ENCODE measurements at regions not wholly inside any gene's neighbourhood (a gene's known extent, or its start where the extent isn't known, plus 50 kb on each side); places are given as distances from the start of the nearest gene placed in this dataset.

GRCh38 chr3:31461426-31461825, 71.3 kb upstream of the STT3B start:
- TF ChIP-seq CTCF (IDR thresholded peaks at IDR 0.05) (no peak), EP300 (IDR thresholded peaks at IDR 0.05) (no peak), POLR2A (IDR thresholded peaks at IDR 0.05) (no peak)
